ENCODE measurements at regions not wholly inside any gene's neighbourhood (a gene's known extent, or its start where the extent isn't known, plus 50 kb on each side); places are given as distances from the start of the nearest gene placed in this dataset.

DNA sequence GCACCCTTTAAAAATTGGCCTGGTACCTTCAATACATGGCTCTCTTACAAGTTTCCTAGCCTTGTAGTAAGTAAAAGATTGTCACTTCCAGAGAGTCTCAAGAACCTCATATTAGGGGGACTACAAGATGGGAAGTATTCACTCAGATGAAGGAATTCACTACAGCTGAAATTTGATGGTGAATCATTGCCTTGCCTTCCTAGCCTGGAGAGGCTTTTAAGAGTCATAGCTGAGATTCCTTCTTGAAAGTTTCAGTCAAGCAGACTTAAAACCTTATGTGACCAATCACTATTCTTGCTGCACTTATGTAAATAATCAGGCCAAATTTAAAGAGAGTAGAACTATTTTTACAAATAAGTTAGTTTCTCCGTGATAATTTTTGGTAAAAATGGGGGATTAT is 451.6 kb downstream of the TRHDE start:
- Histone ChIP-seq H2AFZ (ENCODE audit: low read length) (no peak overlapping the region), H3K27ac (ENCODE audit: low read depth, low read length) (no peak overlapping the region), H4K20me1 (ENCODE audit: insufficient read depth, low read length) (no peaks in the 10 kb centered on the region), H3K36me3 (ENCODE audit: insufficient read depth, low read length) (no peaks in the 10 kb centered on the region), H3K27me3 (ENCODE audit: insufficient read depth, low read length) (no peaks in the 10 kb centered on the region), H3K9me3 (ENCODE audit: low read depth, low read length) (no peaks in the 10 kb centered on the region), H3K4me2 (ENCODE audit: insufficient read depth, low read length) (no peak overlapping the region), H3K4me3 (ENCODE audit: insufficient read depth, low read length) (no peak overlapping the region), H3K4me1 (ENCODE audit: insufficient read depth, low read length) (no peaks in the 10 kb centered on the region), H3K79me2 (ENCODE audit: insufficient read depth, low read length) (no peaks in the 10 kb centered on the region)
- DNase-seq (ENCODE audit: insufficient read length, low spot score, missing footprints): no peak
- TF ChIP-seq, protein P1, sequence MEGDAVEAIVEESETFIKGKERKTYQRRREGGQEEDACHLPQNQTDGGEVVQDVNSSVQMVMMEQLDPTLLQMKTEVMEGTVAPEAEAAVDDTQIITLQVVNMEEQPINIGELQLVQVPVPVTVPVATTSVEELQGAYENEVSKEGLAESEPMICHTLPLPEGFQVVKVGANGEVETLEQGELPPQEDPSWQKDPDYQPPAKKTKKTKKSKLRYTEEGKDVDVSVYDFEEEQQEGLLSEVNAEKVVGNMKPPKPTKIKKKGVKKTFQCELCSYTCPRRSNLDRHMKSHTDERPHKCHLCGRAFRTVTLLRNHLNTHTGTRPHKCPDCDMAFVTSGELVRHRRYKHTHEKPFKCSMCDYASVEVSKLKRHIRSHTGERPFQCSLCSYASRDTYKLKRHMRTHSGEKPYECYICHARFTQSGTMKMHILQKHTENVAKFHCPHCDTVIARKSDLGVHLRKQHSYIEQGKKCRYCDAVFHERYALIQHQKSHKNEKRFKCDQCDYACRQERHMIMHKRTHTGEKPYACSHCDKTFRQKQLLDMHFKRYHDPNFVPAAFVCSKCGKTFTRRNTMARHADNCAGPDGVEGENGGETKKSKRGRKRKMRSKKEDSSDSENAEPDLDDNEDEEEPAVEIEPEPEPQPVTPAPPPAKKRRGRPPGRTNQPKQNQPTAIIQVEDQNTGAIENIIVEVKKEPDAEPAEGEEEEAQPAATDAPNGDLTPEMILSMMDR (IDR thresholded peaks at IDR 0.05; ENCODE audit: extremely low read depth, low read depth, low read length): no peak

DNA sequence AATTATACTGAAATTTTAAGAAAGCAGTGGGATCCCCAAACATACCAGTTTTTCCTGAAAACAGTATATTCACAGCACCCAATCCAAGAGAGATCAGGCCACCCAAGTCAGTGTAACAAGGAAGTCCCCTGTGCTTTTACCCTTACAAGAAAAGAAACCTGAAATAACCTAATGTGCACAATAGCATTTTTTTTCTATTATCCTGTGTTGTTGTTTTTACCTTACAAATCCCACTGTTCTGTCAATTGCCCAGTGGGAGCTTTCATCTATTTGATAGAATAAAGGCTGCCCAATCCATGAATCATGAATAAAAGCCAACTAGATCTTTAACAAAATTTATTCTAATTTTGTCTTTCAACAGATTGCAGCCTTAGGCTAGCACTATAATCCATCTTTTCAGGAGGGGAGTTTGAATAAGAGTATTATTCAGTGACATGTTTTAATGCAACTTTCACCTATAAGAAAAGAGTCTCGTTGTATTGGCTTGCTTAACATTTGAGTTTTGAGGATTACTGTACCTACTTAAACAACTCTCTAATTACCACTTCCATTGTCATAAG is 457.4 kb downstream of the TRHDE start:
- Histone ChIP-seq H3K9me3 (ENCODE audit: low read depth, low read length) (no peaks in the 10 kb centered on the region), H3K79me2 (ENCODE audit: insufficient read depth, low read length) (no peaks in the 10 kb centered on the region), H4K20me1 (ENCODE audit: insufficient read depth, low read length) (no peaks in the 10 kb centered on the region), H3K36me3 (ENCODE audit: insufficient read depth, low read length) (no peaks in the 10 kb centered on the region), H3K4me1 (ENCODE audit: insufficient read depth, low read length) (no peaks in the 10 kb centered on the region), H3K27ac (ENCODE audit: low read depth, low read length) (no peak overlapping the region), H3K4me3 (ENCODE audit: insufficient read depth, low read length) (no peak overlapping the region), H3K4me2 (ENCODE audit: insufficient read depth, low read length) (no peak overlapping the region), H2AFZ (ENCODE audit: low read length) (no peak overlapping the region), H3K27me3 (ENCODE audit: insufficient read depth, low read length) (no peaks in the 10 kb centered on the region)
- no peak for DNase-seq (ENCODE audit: insufficient read length, low spot score, missing footprints)
- TF ChIP-seq, protein P1 (IDR thresholded peaks at IDR 0.05; ENCODE audit: extremely low read depth, low read depth, low read length): no peak

DNA sequence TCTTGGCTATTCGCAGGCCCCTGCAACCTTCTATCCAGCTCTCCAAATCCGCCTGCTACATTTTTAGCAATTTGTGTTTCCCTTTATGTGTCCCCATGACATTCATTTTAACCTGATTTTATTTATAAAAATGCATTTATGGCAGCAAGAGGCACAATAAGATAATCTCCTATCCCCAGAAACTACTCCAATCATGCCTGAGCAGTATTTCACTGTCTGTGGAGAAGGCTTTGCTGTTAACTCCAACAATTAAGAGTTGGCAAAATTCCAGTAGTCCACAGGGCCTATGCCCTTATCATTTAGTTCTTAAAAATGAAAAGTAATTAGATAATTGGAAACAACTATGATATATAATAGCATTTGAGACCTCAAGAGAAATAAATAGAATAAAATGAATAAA is 462.4 kb downstream of the TRHDE start:
- no peaks in the 10 kb centered on the region for H3K9me3 ChIP-seq (ENCODE audit: low read depth, low read length)
- no peaks in the 10 kb centered on the region for H3K4me1 ChIP-seq (ENCODE audit: insufficient read depth, low read length)
- H3K27ac ChIP-seq (ENCODE audit: low read depth, low read length): no peak overlapping the region
- no peak for DNase-seq (ENCODE audit: insufficient read length, low spot score, missing footprints)
- H2AFZ ChIP-seq (ENCODE audit: low read length): no peak overlapping the region
- no peaks in the 10 kb centered on the region for H3K36me3 ChIP-seq (ENCODE audit: insufficient read depth, low read length)
- no peaks in the 10 kb centered on the region for H3K27me3 ChIP-seq (ENCODE audit: insufficient read depth, low read length)
- TF ChIP-seq, protein P1 (IDR thresholded peaks at IDR 0.05; ENCODE audit: extremely low read depth, low read depth, low read length): no peak
- H3K4me2 ChIP-seq (ENCODE audit: insufficient read depth, low read length): no peak overlapping the region
- H3K4me3 ChIP-seq (ENCODE audit: insufficient read depth, low read length): no peak overlapping the region
- H4K20me1 ChIP-seq (ENCODE audit: insufficient read depth, low read length): no peaks in the 10 kb centered on the region
- no peaks in the 10 kb centered on the region for H3K79me2 ChIP-seq (ENCODE audit: insufficient read depth, low read length)

DNA sequence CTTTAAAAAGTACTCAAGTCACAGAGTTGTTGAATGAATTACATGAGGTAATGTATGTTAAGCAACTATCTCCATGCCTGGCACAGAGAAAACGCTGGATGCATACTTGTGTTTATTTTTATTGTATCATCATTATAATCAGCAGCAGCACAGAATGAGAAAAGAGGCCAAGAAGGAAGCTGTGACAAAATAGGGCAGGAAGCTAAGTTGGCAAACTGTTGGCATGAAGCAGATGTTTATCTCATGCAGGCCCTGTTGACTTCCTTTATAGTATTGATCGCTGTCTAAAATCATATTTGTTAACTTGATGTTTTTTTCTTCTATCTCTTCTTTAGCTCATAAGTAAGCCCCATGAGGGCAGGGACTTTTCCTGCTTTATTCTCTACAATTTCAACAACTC is 466.6 kb downstream of the TRHDE start:
- no peak overlapping the region for H3K4me2 ChIP-seq (ENCODE audit: insufficient read depth, low read length)
- H3K27me3 ChIP-seq (ENCODE audit: insufficient read depth, low read length): no peaks in the 10 kb centered on the region
- H4K20me1 ChIP-seq (ENCODE audit: insufficient read depth, low read length): no peaks in the 10 kb centered on the region
- no peak overlapping the region for H3K27ac ChIP-seq (ENCODE audit: low read depth, low read length)
- no peaks in the 10 kb centered on the region for H3K4me1 ChIP-seq (ENCODE audit: insufficient read depth, low read length)
- H2AFZ ChIP-seq (ENCODE audit: low read length): no peak overlapping the region
- TF ChIP-seq, protein P1 (IDR thresholded peaks at IDR 0.05; ENCODE audit: extremely low read depth, low read depth, low read length): no peak
- no peaks in the 10 kb centered on the region for H3K79me2 ChIP-seq (ENCODE audit: insufficient read depth, low read length)
- no peak for DNase-seq (ENCODE audit: insufficient read length, low spot score, missing footprints)
- no peaks in the 10 kb centered on the region for H3K9me3 ChIP-seq (ENCODE audit: low read depth, low read length)
- no peaks in the 10 kb centered on the region for H3K36me3 ChIP-seq (ENCODE audit: insufficient read depth, low read length)
- no peak overlapping the region for H3K4me3 ChIP-seq (ENCODE audit: insufficient read depth, low read length)

Data from osteoblast (primary cell).